ENCODE measurements at regions not wholly inside any gene's neighbourhood (a gene's known extent, or its start where the extent isn't known, plus 50 kb on each side); places are given as distances from the start of the nearest gene placed in this dataset.

DNA sequence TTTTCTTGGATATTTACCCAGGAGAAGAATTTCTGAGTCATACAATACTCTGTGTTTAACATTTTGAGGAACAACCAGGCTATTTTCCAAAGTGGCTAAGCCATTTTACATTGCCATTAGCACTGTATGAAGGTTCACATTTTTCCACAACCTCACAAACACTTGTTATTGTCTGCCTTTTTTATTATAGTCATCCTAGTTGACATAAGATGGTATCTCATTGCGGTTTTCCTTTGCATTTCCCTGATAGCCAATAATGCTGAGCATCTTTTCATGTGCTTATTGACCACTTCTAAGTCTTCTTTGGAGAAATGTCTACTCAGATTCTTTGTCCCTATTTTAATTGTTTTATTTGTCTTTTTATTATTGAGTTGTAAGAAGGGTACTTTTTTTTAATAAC is 107.4 kb upstream of the CES5A start:
- no peaks in the 10 kb centered on the region for H3F3A ChIP-seq (ENCODE audit: low read length, unreplicated experiment)
- H3K27me3 ChIP-seq (ENCODE audit: low read length), result no peaks in the 10 kb centered on the region
- TF ChIP-seq EZH2phosphoT487 (IDR thresholded peaks at IDR 0.05; ENCODE audit: borderline replicate concordance, low read length), result no peak
- TF ChIP-seq EZH2 (IDR thresholded peaks at IDR 0.05; ENCODE audit: low read length, unreplicated experiment), result no peak
- TF ChIP-seq, protein P1, sequence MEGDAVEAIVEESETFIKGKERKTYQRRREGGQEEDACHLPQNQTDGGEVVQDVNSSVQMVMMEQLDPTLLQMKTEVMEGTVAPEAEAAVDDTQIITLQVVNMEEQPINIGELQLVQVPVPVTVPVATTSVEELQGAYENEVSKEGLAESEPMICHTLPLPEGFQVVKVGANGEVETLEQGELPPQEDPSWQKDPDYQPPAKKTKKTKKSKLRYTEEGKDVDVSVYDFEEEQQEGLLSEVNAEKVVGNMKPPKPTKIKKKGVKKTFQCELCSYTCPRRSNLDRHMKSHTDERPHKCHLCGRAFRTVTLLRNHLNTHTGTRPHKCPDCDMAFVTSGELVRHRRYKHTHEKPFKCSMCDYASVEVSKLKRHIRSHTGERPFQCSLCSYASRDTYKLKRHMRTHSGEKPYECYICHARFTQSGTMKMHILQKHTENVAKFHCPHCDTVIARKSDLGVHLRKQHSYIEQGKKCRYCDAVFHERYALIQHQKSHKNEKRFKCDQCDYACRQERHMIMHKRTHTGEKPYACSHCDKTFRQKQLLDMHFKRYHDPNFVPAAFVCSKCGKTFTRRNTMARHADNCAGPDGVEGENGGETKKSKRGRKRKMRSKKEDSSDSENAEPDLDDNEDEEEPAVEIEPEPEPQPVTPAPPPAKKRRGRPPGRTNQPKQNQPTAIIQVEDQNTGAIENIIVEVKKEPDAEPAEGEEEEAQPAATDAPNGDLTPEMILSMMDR (conservative IDR thresholded peaks at IDR 0.05; ENCODE audit: low read depth, low read length), result no peak
- H3K9me3 ChIP-seq (ENCODE audit: low read length), result no peaks in the 10 kb centered on the region
- H3K4me2 ChIP-seq (ENCODE audit: low read length), result no peak overlapping the region
- BruUV-seq (replicated peaks), result no TSS peak
- POLR2A ChIA-PET (ENCODE audit: unreplicated experiment), result no interaction called here
- H3K27ac ChIP-seq (ENCODE audit: low read length), result no peak overlapping the region
- no peak overlapping the region for H3K4me3 ChIP-seq (ENCODE audit: low read length)
- H3K9me2 ChIP-seq (replicated peaks; ENCODE audit: low read length), result no peaks in the 10 kb centered on the region
- intact Hi-C loops (cut with micrococcal nuclease), result no loop called here
- no peaks in the 10 kb centered on the region for H3K79me2 ChIP-seq (ENCODE audit: low read length)
- H2AFZ ChIP-seq (ENCODE audit: low read length), result no peak overlapping the region
- CTCF ChIA-PET, result no interaction called here
- no peaks in the 10 kb centered on the region for H4K20me1 ChIP-seq (ENCODE audit: low read length)
- H3K4me1 ChIP-seq (ENCODE audit: insufficient read depth, low read length), result no peaks in the 10 kb centered on the region
- no peak for ATAC-seq
- H3K9ac ChIP-seq (ENCODE audit: low read length), result no peak overlapping the region
- no peak for DNase-seq
- no peaks in the 10 kb centered on the region for H3K36me3 ChIP-seq (ENCODE audit: low read depth, low read length)

DNA sequence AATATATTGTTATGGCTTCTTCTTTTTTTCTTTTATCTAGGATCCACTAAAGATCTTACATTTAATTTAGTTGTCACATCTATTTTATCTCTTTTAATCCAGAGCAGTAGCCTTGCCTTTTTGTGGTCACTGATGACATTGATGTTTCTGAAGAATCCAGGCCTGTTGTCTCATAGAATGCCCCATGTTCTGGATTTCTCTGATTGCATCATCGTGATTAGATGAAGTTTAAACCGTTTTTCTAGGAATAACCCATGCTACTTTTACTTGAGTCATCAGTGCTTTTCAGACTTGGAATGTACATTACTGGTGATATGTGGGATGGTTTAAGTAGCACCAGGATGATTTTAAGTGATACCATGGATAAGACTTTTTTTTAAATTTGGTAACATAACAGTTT is 106.4 kb upstream of the CES5A start:
- no peak for TF ChIP-seq EZH2 (IDR thresholded peaks at IDR 0.05; ENCODE audit: low read length, unreplicated experiment)
- intact Hi-C loops (cut with micrococcal nuclease), result no loop called here
- Histone ChIP-seq H3F3A (ENCODE audit: low read length, unreplicated experiment) (no peaks in the 10 kb centered on the region), H3K4me2 (ENCODE audit: low read length) (no peak overlapping the region), H3K9me2 (replicated peaks; ENCODE audit: low read length) (no peaks in the 10 kb centered on the region), H3K4me1 (ENCODE audit: insufficient read depth, low read length) (no peaks in the 10 kb centered on the region), H2AFZ (ENCODE audit: low read length) (no peak overlapping the region), H3K9me3 (ENCODE audit: low read length) (no peaks in the 10 kb centered on the region), H4K20me1 (ENCODE audit: low read length) (no peaks in the 10 kb centered on the region), H3K36me3 (ENCODE audit: low read depth, low read length) (no peaks in the 10 kb centered on the region), H3K9ac (ENCODE audit: low read length) (no peak overlapping the region), H3K27ac (ENCODE audit: low read length) (no peak overlapping the region), H3K4me3 (ENCODE audit: low read length) (no peak overlapping the region), H3K27me3 (ENCODE audit: low read length) (no peaks in the 10 kb centered on the region), H3K79me2 (ENCODE audit: low read length) (no peaks in the 10 kb centered on the region)
- ChIA-PET CTCF (no interaction called here), POLR2A (ENCODE audit: unreplicated experiment) (no interaction called here)
- BruUV-seq (replicated peaks), result no TSS peak
- no peak for ATAC-seq
- DNase-seq, result no peak

- H3K27me3 ChIP-seq (ENCODE audit: low read length), result no peaks in the 10 kb centered on the region
- H2AFZ ChIP-seq (ENCODE audit: low read length), result no peak overlapping the region
- no peak overlapping the region for H3K27ac ChIP-seq (ENCODE audit: low read length)
- DNase-seq (no peak), ATAC-seq (no peak)
- intact Hi-C loops (cut with micrococcal nuclease), result no loop called here
- H4K20me1 ChIP-seq (ENCODE audit: low read length), result no peaks in the 10 kb centered on the region
- no peak overlapping the region for H3K4me2 ChIP-seq (ENCODE audit: low read length)
- ChIA-PET CTCF (interaction anchor here (0.6 kb wide), 1 partner anchor 114 kb away, joined by 3 read pairs; no protein-coding TSS in a partner anchor), POLR2A (ENCODE audit: unreplicated experiment) (no interaction called here)
- no peaks in the 10 kb centered on the region for H3K4me1 ChIP-seq (ENCODE audit: insufficient read depth, low read length)
- no peaks in the 10 kb centered on the region for H3F3A ChIP-seq (ENCODE audit: low read length, unreplicated experiment)
- no TSS peak for BruUV-seq (replicated peaks)
- H3K9ac ChIP-seq (ENCODE audit: low read length), result no peak overlapping the region
- TF ChIP-seq EZH2phosphoT487 (IDR thresholded peaks at IDR 0.05; ENCODE audit: borderline replicate concordance, low read length) (no peak), EZH2 (IDR thresholded peaks at IDR 0.05; ENCODE audit: low read length, unreplicated experiment) (no peak)
- TF ChIP-seq, protein P1 (conservative IDR thresholded peaks at IDR 0.05; ENCODE audit: low read depth, low read length), result no peak
- H3K9me3 ChIP-seq (ENCODE audit: low read length), result no peaks in the 10 kb centered on the region
- H3K36me3 ChIP-seq (ENCODE audit: low read depth, low read length), result no peaks in the 10 kb centered on the region
- H3K79me2 ChIP-seq (ENCODE audit: low read length), result no peaks in the 10 kb centered on the region
- H3K4me3 ChIP-seq (ENCODE audit: low read length), result no peak overlapping the region
- H3K9me2 ChIP-seq (replicated peaks; ENCODE audit: low read length), result no peaks in the 10 kb centered on the region
These were observed 101.6 kb upstream of the CES5A start for GRCh38 chr16:55976815-55977214.

Measured in PC-3 (cell line).